SU-DHL-6 (cell line): ENCODE measurements at regions not wholly inside any gene's neighbourhood (a gene's known extent, or its start where the extent isn't known, plus 50 kb on each side); places are given as distances from the start of the nearest gene placed in this dataset.

ENCODE experiments used
- H2AFZ ChIP-seq: fragments of 200-600 bp; sonication (generic); 2 replicates; pipeline ENCODE4 v1.6.1; 2014; ENCODE audit warnings: low read depth, mild to moderate bottlenecking, moderate library complexity, mixed read lengths, antibody characterized with exemption, low read length; ENCODE audit not compliant: severe bottlenecking
- H3F3A ChIP-seq: fragments of 200-600 bp; shearing (Covaris generic); 2 replicates; pipeline ENCODE4 v1.6.0; 2016; ENCODE audit warnings: antibody characterized with exemption, mild to moderate bottlenecking; ENCODE audit not compliant: insufficient read depth
- H3K27ac ChIP-seq: fragments of 200-600 bp; sonication (generic); 2 replicates; pipeline ENCODE4 v1.5.1; 2016; ENCODE audit warnings: low read depth, mild to moderate bottlenecking, low read length, moderate library complexity, mixed read lengths
- H3K27me3 ChIP-seq: fragments of 200-600 bp; sonication (generic), shearing (Covaris generic); 2 replicates; pipeline ENCODE4 v1.6.0; 2014; ENCODE audit warnings: mild to moderate bottlenecking, low read length
- H3K36me3 ChIP-seq: fragments of 200-600 bp; sonication (generic); 2 replicates; pipeline ENCODE4 v1.6.1; 2014; ENCODE audit warnings: mild to moderate bottlenecking, low read length, mixed read lengths
- H3K4me2 ChIP-seq: fragments of 300-600, 200-600 bp; shearing (Covaris generic), sonication (generic); 2 replicates; pipeline ENCODE4 v1.6.0; 2014; ENCODE audit warnings: low read length, low read depth, mild to moderate bottlenecking; ENCODE audit not compliant: poor library complexity, severe bottlenecking
- H3K4me3 ChIP-seq: fragments of 200-600 bp; sonication (generic); 2 replicates; pipeline ENCODE4 v1.5.1; 2014; ENCODE audit warnings: antibody characterized with exemption, low read length, mild to moderate bottlenecking, mixed read lengths; ENCODE audit not compliant: insufficient read depth, poor library complexity, severe bottlenecking
- H3K79me2 ChIP-seq: fragments of 200-600 bp; sonication (generic); 2 replicates; pipeline ENCODE4 v1.6.1; 2014; ENCODE audit warnings: mild to moderate bottlenecking, low read length, moderate library complexity; ENCODE audit not compliant: insufficient read depth
- H3K9ac ChIP-seq: fragments of 200-600 bp; sonication (generic); 2 replicates; pipeline ENCODE4 v1.7.0; 2014; ENCODE audit warnings: mild to moderate bottlenecking, low read length
- H3K9me2 ChIP-seq: fragments of 200-600 bp; sonication (generic); replicated peaks from 2 replicates; pipeline ENCODE4 v1.6.1; 2014; ENCODE audit warnings: low read length; ENCODE audit not compliant: insufficient read depth
- H3K9me3 ChIP-seq: fragments of 200-600 bp; sonication (generic); 2 replicates; pipeline ENCODE4 v1.6.1; 2014; ENCODE audit warnings: low read length, mixed read lengths; ENCODE audit not compliant: insufficient read depth
- H4K20me1 ChIP-seq: fragments of 200-600 bp; sonication (generic); 2 replicates; pipeline ENCODE4 v1.6.1; 2014; ENCODE audit warnings: low read depth, mild to moderate bottlenecking, antibody characterized with exemption, low read length, moderate library complexity, mixed read lengths
- CTCF ChIP-seq: fragments of 200-600 bp; sonication (generic); IDR thresholded peaks from one replicate; pipeline ENCODE4 v1.5.1; 2017; ENCODE audit warnings: antibody characterized with exemption, mild to moderate bottlenecking, low read length, moderate library complexity; ENCODE audit not compliant: insufficient read depth, poor library complexity, severe bottlenecking
- EZH2phosphoT487 ChIP-seq: fragments of 200-600 bp; sonication (generic), shearing (Covaris generic); conservative IDR thresholded peaks from 2 replicates; pipeline ENCODE4 v1.6.1; 2018; ENCODE audit warnings: mild to moderate bottlenecking, antibody characterized with exemption, low read length, moderate library complexity, mixed read lengths

GRCh38 chr13:85608255-85608829, 190.9 kb downstream of the SLITRK6 start:
- Histone ChIP-seq H3K27me3 (no peaks in the 10 kb centered on the region), H3K4me3 (no peak overlapping the region), H3K9me2 (no peaks in the 10 kb centered on the region), H4K20me1 (no peaks in the 10 kb centered on the region), H2AFZ (no peak overlapping the region), H3K4me2 (no peak overlapping the region), H3F3A (no peaks in the 10 kb centered on the region), H3K9ac (no peak overlapping the region), H3K79me2 (no peaks in the 10 kb centered on the region), H3K9me3 (no peaks in the 10 kb centered on the region), H3K36me3 (no peaks in the 10 kb centered on the region), H3K27ac (no peak overlapping the region)
- TF ChIP-seq CTCF = no peak
- TF ChIP-seq EZH2phosphoT487 = no peak

DNA sequence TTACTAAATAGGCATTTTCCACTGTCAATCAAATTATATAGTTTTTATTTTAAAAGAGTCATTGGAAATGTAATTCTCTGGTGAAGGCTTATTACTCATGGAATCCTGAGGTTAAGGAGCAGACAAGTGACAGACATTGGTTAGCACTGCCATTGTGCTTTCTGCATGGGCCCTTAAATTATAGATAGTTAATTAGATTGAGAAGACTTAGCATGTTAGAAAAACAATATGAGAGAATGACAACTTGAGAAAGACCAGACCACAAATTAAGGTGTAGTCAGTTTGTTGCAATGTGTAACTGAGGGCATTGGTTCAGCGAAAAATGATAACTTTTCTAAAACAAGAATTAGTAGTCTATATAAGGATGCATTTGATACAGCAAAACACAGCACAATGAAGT, 195.5 kb downstream of the SLITRK6 start:
- Histone ChIP-seq H3K4me2 (no peak overlapping the region), H2AFZ (no peak overlapping the region), H3K4me3 (no peak overlapping the region), H4K20me1 (no peaks in the 10 kb centered on the region), H3K27me3 (no peaks in the 10 kb centered on the region), H3K27ac (no peak overlapping the region), H3F3A (no peaks in the 10 kb centered on the region), H3K9me3 (no peaks in the 10 kb centered on the region), H3K36me3 (no peaks in the 10 kb centered on the region), H3K9ac (no peak overlapping the region), H3K79me2 (no peaks in the 10 kb centered on the region), H3K9me2 (no peaks in the 10 kb centered on the region)
- no peak for TF ChIP-seq CTCF
- no peak for TF ChIP-seq EZH2phosphoT487

DNA sequence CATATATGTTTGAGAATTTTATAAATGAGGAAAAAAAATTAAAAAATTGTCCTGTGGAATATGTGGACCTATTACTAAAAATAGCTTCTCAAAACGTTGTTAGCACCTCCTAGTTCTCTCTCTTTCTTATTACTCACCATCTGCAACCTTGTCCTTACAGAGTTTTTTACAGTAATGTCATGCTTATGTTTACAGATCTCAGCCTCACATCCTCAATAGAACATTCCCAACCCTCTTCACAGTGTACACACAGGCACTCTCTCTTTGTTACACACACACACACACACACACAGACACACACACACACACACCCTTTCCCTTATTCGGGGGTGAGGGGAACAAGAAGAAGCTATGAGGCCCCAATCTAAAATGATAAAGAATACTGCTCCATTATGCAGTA, 197.7 kb downstream of the SLITRK6 start:
- no peaks in the 10 kb centered on the region for H3K9me3 ChIP-seq
- TF ChIP-seq EZH2phosphoT487 = no peak
- TF ChIP-seq CTCF = no peak
- H3K27me3 ChIP-seq = no peaks in the 10 kb centered on the region
- H3K9ac ChIP-seq = no peak overlapping the region
- no peak overlapping the region for H2AFZ ChIP-seq
- H3F3A ChIP-seq = no peaks in the 10 kb centered on the region
- H3K4me3 ChIP-seq = no peak overlapping the region
- no peak overlapping the region for H3K4me2 ChIP-seq
- H4K20me1 ChIP-seq = no peaks in the 10 kb centered on the region
- no peaks in the 10 kb centered on the region for H3K9me2 ChIP-seq
- H3K36me3 ChIP-seq = no peaks in the 10 kb centered on the region
- no peak overlapping the region for H3K27ac ChIP-seq
- H3K79me2 ChIP-seq = no peaks in the 10 kb centered on the region
